H1 (cell line): ENCODE measurements at regions not wholly inside any gene's neighbourhood (a gene's known extent, or its start where the extent isn't known, plus 50 kb on each side); places are given as distances from the start of the nearest gene placed in this dataset.

Source experiments
- CHD2 ChIP-seq: IDR thresholded peaks from 2 replicates; pipeline ENCODE4 v1.6.1; 2012; ENCODE audit warnings: low read length, improper control_type of control experiment
- CTCF ChIP-seq, 3 experiments: IDR thresholded peaks; 1 replicate in 2 of 3; 2 replicates in 1 of 3; pipeline versions ENCODE4 v1.5.1 to v1.6.1; 2011; ENCODE audit warnings: low read length in 3 of 3, mild to moderate bottlenecking in 3 of 3, inconsistent platforms in 2 of 3, low read depth in 1 of 3, moderate library complexity in 1 of 3; ENCODE audit not compliant: insufficient read depth in 1 of 3; ENCODE audit errors: control extremely low read depth in 1 of 3
- EP300 ChIP-seq, 2 experiments: IDR thresholded peaks; 1 replicate in 1 of 2; 2 replicates in 1 of 2; pipeline ENCODE4 v1.6.1; 2011 to 2012; ENCODE audit warnings: low read depth in 2 of 2, low read length in 2 of 2, mild to moderate bottlenecking in 2 of 2, borderline replicate concordance in 1 of 2, inconsistent platforms in 1 of 2, moderate library complexity in 1 of 2
- FOSL1 ChIP-seq: IDR thresholded peaks from 2 replicates; pipeline ENCODE4 v1.6.1; 2011; ENCODE audit warnings: mild to moderate bottlenecking, low read depth, low read length, moderate library complexity; ENCODE audit not compliant: insufficient read depth
- MAX ChIP-seq: IDR thresholded peaks from 2 replicates; pipeline ENCODE4 v1.6.1; 2012; ENCODE audit warnings: inconsistent platforms
- PHF8 ChIP-seq: fragments of 200-600 bp; sonication (generic); conservative IDR thresholded peaks from 2 replicates; pipeline ENCODE4 v1.7.1; 2012; ENCODE audit warnings: low read depth, mild to moderate bottlenecking, inconsistent platforms, low read length, moderate library complexity
- POLR2A ChIP-seq, 2 experiments: IDR thresholded peaks; 1 replicate in 1 of 2; 2 replicates in 1 of 2; pipeline ENCODE4 v1.6.1; 2011; ENCODE audit warnings: low read depth in 2 of 2, low read length in 2 of 2, mild to moderate bottlenecking in 2 of 2; ENCODE audit errors: control extremely low read depth in 1 of 2
- RAD21 ChIP-seq, 2 experiments: IDR thresholded peaks in 1 of 2; conservative IDR thresholded peaks in 1 of 2; 2 replicates each; pipeline ENCODE4 v1.6.1; 2011; ENCODE audit warnings: low read depth in 2 of 2, low read length in 2 of 2, improper control_type of control experiment in 1 of 2, inconsistent platforms in 1 of 2, mild to moderate bottlenecking in 1 of 2, moderate library complexity in 1 of 2
- RBBP5 ChIP-seq: IDR thresholded peaks from 2 replicates; pipeline ENCODE4 v1.7.1; 2012; ENCODE audit warnings: low read depth, mild to moderate bottlenecking, inconsistent platforms, low read length, moderate library complexity, borderline replicate concordance
- RFX5 ChIP-seq: IDR thresholded peaks from 2 replicates; pipeline ENCODE4 v1.6.1; 2011; ENCODE audit warnings: low read depth, low read length, improper control_type of control experiment, borderline replicate concordance
- RNF2 ChIP-seq: fragments of 200-900, 300-1000 bp; sonication (generic); IDR thresholded peaks from 2 replicates; pipeline ENCODE4 v1.7.1; 2016; ENCODE audit warnings: borderline replicate concordance, low read depth, mild to moderate bottlenecking, antibody characterized with exemption, low read length; ENCODE audit not compliant: poor library complexity, severe bottlenecking; ENCODE audit errors: missing control alignments
- SUZ12 ChIP-seq: fragments of 200-600 bp; sonication (generic); IDR thresholded peaks from 2 replicates; pipeline ENCODE4 v1.6.1; 2012; ENCODE audit warnings: mild to moderate bottlenecking, inconsistent platforms, low read length, moderate library complexity, mixed read lengths
- TEAD4 ChIP-seq: IDR thresholded peaks from 2 replicates; pipeline ENCODE4 v1.6.1; 2012; ENCODE audit warnings: low read depth, low read length, inconsistent platforms, mixed read lengths

DNA sequence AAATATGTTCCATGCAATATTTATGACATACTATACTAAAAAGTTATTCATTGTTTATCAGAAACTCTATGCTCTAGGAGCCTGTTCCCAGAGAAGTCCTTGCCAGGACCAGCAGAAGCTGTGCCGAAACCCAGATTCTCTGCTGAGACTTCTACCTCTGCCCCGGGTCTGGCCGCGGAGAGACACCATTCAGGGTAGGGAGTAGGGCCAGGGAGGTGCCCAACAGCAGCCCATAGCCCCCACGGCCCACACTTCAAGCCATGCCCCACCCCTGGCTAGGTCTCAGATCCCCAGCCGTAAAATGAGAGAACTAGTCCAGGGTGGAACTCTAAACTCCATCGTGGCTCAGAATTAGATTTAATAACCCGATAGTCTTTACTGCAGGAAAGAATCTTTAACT is 102.9 kb downstream of the ZFP36L2 start:
- TF ChIP-seq CHD2 (no peak), CTCF (IDR thresholded peaks at IDR 0.05; ENCODE audit: control extremely low read depth in 1 of 3, insufficient read depth in 1 of 3, low read depth in 1 of 3, low read length in 3 of 3) (no peak), RNF2 (no peak), SUZ12 (no peak), PHF8 (no peak), POLR2A (IDR thresholded peaks at IDR 0.05; ENCODE audit: control extremely low read depth in 1 of 2, low read depth in 2 of 2, low read length in 2 of 2) (no peak), EP300 (IDR thresholded peaks at IDR 0.05; ENCODE audit: borderline replicate concordance in 1 of 2, low read depth in 2 of 2, low read length in 2 of 2) (no peak), RAD21 (IDR thresholded peaks at IDR 0.05 in 1 of 2, conservative IDR thresholded peaks at IDR 0.05 in 1 of 2; ENCODE audit: low read depth in 2 of 2, low read length in 2 of 2) (no peak), RBBP5 (no peak), RFX5 (no peak), FOSL1 (no peak), MAX (no peak), TEAD4 (no peak)
